SIG-M5 treated with dmso at 0.1 percent for 504 hours (cell line): ENCODE measurements at regions not wholly inside any gene's neighbourhood (a gene's known extent, or its start where the extent isn't known, plus 50 kb on each side); places are given as distances from the start of the nearest gene placed in this dataset.

Experiments used
- DNase-seq: peaks from one replicate; lab custom pipeline; 2025; ENCODE audit not compliant: unreplicated experiment; lab: John Stamatoyannopoulos, UW

GRCh38 chr1:4598561-4598960, 55.8 kb upstream of the AJAP1 start:
- no peak for DNase-seq

GRCh38 chr1:4599521-4599920, 54.9 kb upstream of the AJAP1 start:
- no peak for DNase-seq

- DNase-seq = no peak
These were observed 54.4 kb upstream of the AJAP1 start for GRCh38 chr1:4599951-4600481.

- no peak for DNase-seq
These were observed 53.6 kb upstream of the AJAP1 start for GRCh38 chr1:4600615-4601460.

- DNase-seq = no peak
These were observed 52.5 kb upstream of the AJAP1 start for GRCh38 chr1:4601941-4602340.

GRCh38 chr1:4602462-4603294, 51.7 kb upstream of the AJAP1 start:
- no peak for DNase-seq

GRCh38 chr1:4603295-4604110, 50.9 kb upstream of the AJAP1 start:
- no peak for DNase-seq
